ENCODE measurements at regions not wholly inside any gene's neighbourhood (a gene's known extent, or its start where the extent isn't known, plus 50 kb on each side); places are given as distances from the start of the nearest gene placed in this dataset.

- H3K4me3 Mint-ChIP-seq (ENCODE audit: unreplicated experiment): no peak overlapping the region
- no TSS peak for BruUV-seq (replicated peaks)
- H3K4me1 Mint-ChIP-seq (ENCODE audit: low read depth, unreplicated experiment): no peaks in the 10 kb centered on the region
- Histone ChIP-seq H3K36me3 (ENCODE audit: control insufficient read depth, insufficient read depth, low read length) (no peaks in the 10 kb centered on the region), H3K9me3 (no peaks in the 10 kb centered on the region), H3K27me3 (replicated peaks; ENCODE audit: control insufficient read depth, insufficient read depth, low read length) (no peaks in the 10 kb centered on the region), H3K4me1 (no peaks in the 10 kb centered on the region), H3K4me3 (ENCODE audit: low read depth, low read length) (no peak overlapping the region)
- ChIA-PET CTCF (no interaction called here), POLR2A (no interaction called here)
- TF ChIP-seq CTCF (IDR thresholded peaks at IDR 0.05; ENCODE audit: insufficient read depth in 1 of 2, low read depth in 1 of 2, low read length in 1 of 2, severe bottlenecking in 1 of 2, unreplicated experiment in 1 of 2): no peak
- H3K27me3 Mint-ChIP-seq (ENCODE audit: insufficient read depth, unreplicated experiment): no peaks in the 10 kb centered on the region
- no peak for DNase-seq
- no peak overlapping the region for H3K27ac Mint-ChIP-seq (ENCODE audit: unreplicated experiment)
- no peaks in the 10 kb centered on the region for H3K36me3 Mint-ChIP-seq (ENCODE audit: insufficient read depth, unreplicated experiment)
- no peaks in the 10 kb centered on the region for H3K9me3 Mint-ChIP-seq (ENCODE audit: unreplicated experiment)
- intact Hi-C loops (cut with micrococcal nuclease; ENCODE audit: unreplicated experiment): no loop called here
Observed at GRCh38 chr14:43316427-43316826, 1190.7 kb downstream of the FSCB start.

GRCh38 chr14:43313719-43314118 lies 1193.4 kb downstream of the FSCB start:
- no peaks in the 10 kb centered on the region for H3K4me1 ChIP-seq
- H3K4me3 Mint-ChIP-seq (ENCODE audit: unreplicated experiment): no peak overlapping the region
- H3K9me3 Mint-ChIP-seq (ENCODE audit: unreplicated experiment): no peaks in the 10 kb centered on the region
- ChIA-PET POLR2A (no interaction called here), CTCF (no interaction called here)
- intact Hi-C loops (cut with micrococcal nuclease; ENCODE audit: unreplicated experiment): no loop called here
- no peak for TF ChIP-seq CTCF (IDR thresholded peaks at IDR 0.05; ENCODE audit: insufficient read depth in 1 of 2, low read depth in 1 of 2, low read length in 1 of 2, severe bottlenecking in 1 of 2, unreplicated experiment in 1 of 2)
- BruUV-seq (replicated peaks): no TSS peak
- H3K36me3 ChIP-seq (ENCODE audit: control insufficient read depth, insufficient read depth, low read length): no peaks in the 10 kb centered on the region
- H3K27ac Mint-ChIP-seq (ENCODE audit: unreplicated experiment): no peak overlapping the region
- no peaks in the 10 kb centered on the region for H3K9me3 ChIP-seq
- H3K4me3 ChIP-seq (ENCODE audit: low read depth, low read length): no peak overlapping the region
- H3K4me1 Mint-ChIP-seq (ENCODE audit: low read depth, unreplicated experiment): no peaks in the 10 kb centered on the region
- H3K36me3 Mint-ChIP-seq (ENCODE audit: insufficient read depth, unreplicated experiment): no peaks in the 10 kb centered on the region
- no peaks in the 10 kb centered on the region for H3K27me3 Mint-ChIP-seq (ENCODE audit: insufficient read depth, unreplicated experiment)
- DNase-seq: no peak
- no peaks in the 10 kb centered on the region for H3K27me3 ChIP-seq (replicated peaks; ENCODE audit: control insufficient read depth, insufficient read depth, low read length)

- TF ChIP-seq CTCF (IDR thresholded peaks at IDR 0.05; ENCODE audit: insufficient read depth in 1 of 2, low read depth in 1 of 2, low read length in 1 of 2, severe bottlenecking in 1 of 2, unreplicated experiment in 1 of 2): no peak
- no peaks in the 10 kb centered on the region for H3K9me3 Mint-ChIP-seq (ENCODE audit: unreplicated experiment)
- H3K27ac Mint-ChIP-seq (ENCODE audit: unreplicated experiment): no peak overlapping the region
- Histone ChIP-seq H3K4me1 (no peaks in the 10 kb centered on the region), H3K36me3 (ENCODE audit: control insufficient read depth, insufficient read depth, low read length) (no peaks in the 10 kb centered on the region), H3K27me3 (replicated peaks; ENCODE audit: control insufficient read depth, insufficient read depth, low read length) (no peaks in the 10 kb centered on the region), H3K4me3 (ENCODE audit: low read depth, low read length) (no peak overlapping the region), H3K9me3 (no peaks in the 10 kb centered on the region)
- intact Hi-C loops (cut with micrococcal nuclease; ENCODE audit: unreplicated experiment): no loop called here
- POLR2A ChIA-PET: no interaction called here
- no peak for DNase-seq
- BruUV-seq (replicated peaks): no TSS peak
- no peaks in the 10 kb centered on the region for H3K27me3 Mint-ChIP-seq (ENCODE audit: insufficient read depth, unreplicated experiment)
- CTCF ChIA-PET: no interaction called here
- no peak overlapping the region for H3K4me3 Mint-ChIP-seq (ENCODE audit: unreplicated experiment)
- H3K36me3 Mint-ChIP-seq (ENCODE audit: insufficient read depth, unreplicated experiment): no peaks in the 10 kb centered on the region
- H3K4me1 Mint-ChIP-seq (ENCODE audit: low read depth, unreplicated experiment): no peaks in the 10 kb centered on the region
Observed at GRCh38 chr14:43308421-43309110, 1198.5 kb downstream of the FSCB start.

Data from Caco-2 (cell line).